ENCODE measurements at regions not wholly inside any gene's neighbourhood (a gene's known extent, or its start where the extent isn't known, plus 50 kb on each side); places are given as distances from the start of the nearest gene placed in this dataset.

GRCh38 chr10:85003083-85003482, 674.7 kb downstream of the CCSER2 start:
- DNase-seq: no peak

GRCh38 chr10:85008488-85009184, 680.2 kb downstream of the CCSER2 start:
- no peak for DNase-seq

- DNase-seq: no peak
Observed at GRCh38 chr10:85012305-85012704, 683.9 kb downstream of the CCSER2 start.

- DNase-seq: no peak
Observed at GRCh38 chr10:85026878-85027467, 698.6 kb downstream of the CCSER2 start.

GRCh38 chr10:85032981-85033380, 704.6 kb downstream of the CCSER2 start:
- no peak for DNase-seq

GRCh38 chr10:85036661-85037060, 708.3 kb downstream of the CCSER2 start:
- no peak for DNase-seq

- DNase-seq: no peak
Observed at GRCh38 chr10:85039311-85039710, 710.9 kb downstream of the CCSER2 start.

GRCh38 chr10:85043207-85043606, 714.8 kb downstream of the CCSER2 start:
- DNase-seq: no peak

- DNase-seq: no peak
Observed at GRCh38 chr10:85045046-85045445, 716.7 kb downstream of the CCSER2 start.

GRCh38 chr10:85047170-85047834, 718.9 kb downstream of the CCSER2 start:
- DNase-seq: no peak

- no peak for DNase-seq
Observed at GRCh38 chr10:85047979-85048378, 719.6 kb downstream of the CCSER2 start.

GRCh38 chr10:85048644-85049043, 720.3 kb downstream of the CCSER2 start:
- no peak for DNase-seq

GRCh38 chr10:85060944-85061343, 732.6 kb downstream of the CCSER2 start:
- DNase-seq: no peak

GRCh38 chr10:85061401-85061800, 733.0 kb downstream of the CCSER2 start:
- no peak for DNase-seq

- DNase-seq: no peak
Observed at GRCh38 chr10:85067955-85068354, 739.6 kb downstream of the CCSER2 start.

- no peak for DNase-seq
Observed at GRCh38 chr10:85080934-85081333, 752.5 kb downstream of the CCSER2 start.

GRCh38 chr10:85098835-85099521, 770.6 kb downstream of the CCSER2 start:
- DNase-seq: no peak

- no peak for DNase-seq
Observed at GRCh38 chr10:85100495-85100894, 772.1 kb downstream of the CCSER2 start.

GRCh38 chr10:85105614-85106255, 777.3 kb downstream of the CCSER2 start:
- no peak for DNase-seq

- DNase-seq: no peak
Observed at GRCh38 chr10:85111271-85111670, 782.9 kb downstream of the CCSER2 start.

GRCh38 chr10:85124603-85125051, 796.2 kb downstream of the CCSER2 start:
- DNase-seq: no peak

- DNase-seq: no peak
Observed at GRCh38 chr10:85137253-85137652, 808.9 kb downstream of the CCSER2 start.
